ENCODE measurements at regions not wholly inside any gene's neighbourhood (a gene's known extent, or its start where the extent isn't known, plus 50 kb on each side); places are given as distances from the start of the nearest gene placed in this dataset.

DNA sequence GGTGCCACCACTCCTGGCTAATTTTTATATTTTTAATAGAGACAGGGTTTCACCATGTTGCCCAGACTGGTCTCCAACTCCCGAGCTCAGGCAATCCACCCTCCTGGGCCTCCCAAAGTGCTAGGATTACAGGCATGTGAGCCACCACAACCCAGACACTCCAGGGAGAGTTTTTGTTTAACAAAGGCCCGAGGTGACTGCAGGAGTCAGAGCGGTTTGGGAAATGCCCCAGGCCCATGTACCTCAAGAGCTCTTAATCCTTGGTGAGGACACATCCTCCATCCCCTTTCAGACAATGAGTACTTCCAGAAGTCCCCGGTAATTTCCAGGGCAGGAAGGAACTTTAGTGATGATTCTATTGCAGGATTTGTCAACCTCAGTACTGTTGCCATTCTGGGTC lies 176.0 kb downstream of the ESRRB start:
- intact Hi-C loops (cut with DNase I): no loop called here
- DNase-seq: no peak
- TF ChIP-seq POLR2A (IDR thresholded peaks at IDR 0.05): no peak
- TF ChIP-seq CTCF (IDR thresholded peaks at IDR 0.05): no peak
- Histone ChIP-seq H3K27ac (no peak overlapping the region), H3K27me3 (peaks cover 0 to 2% (median 0%) of the 10 kb centered on the region in 4 donors), H3K36me3 (no peaks in the 10 kb centered on the region), H3K4me3 (no peak overlapping the region), H3K9me3 (no peaks in the 10 kb centered on the region), H3K4me1 (peaks cover 0 to 29% (median 3%) of the 10 kb centered on the region in 3 donors)
- 20 to 26% methylated on average over 4 of the region's 4 CpGs for WGBS, 2 donors

DNA sequence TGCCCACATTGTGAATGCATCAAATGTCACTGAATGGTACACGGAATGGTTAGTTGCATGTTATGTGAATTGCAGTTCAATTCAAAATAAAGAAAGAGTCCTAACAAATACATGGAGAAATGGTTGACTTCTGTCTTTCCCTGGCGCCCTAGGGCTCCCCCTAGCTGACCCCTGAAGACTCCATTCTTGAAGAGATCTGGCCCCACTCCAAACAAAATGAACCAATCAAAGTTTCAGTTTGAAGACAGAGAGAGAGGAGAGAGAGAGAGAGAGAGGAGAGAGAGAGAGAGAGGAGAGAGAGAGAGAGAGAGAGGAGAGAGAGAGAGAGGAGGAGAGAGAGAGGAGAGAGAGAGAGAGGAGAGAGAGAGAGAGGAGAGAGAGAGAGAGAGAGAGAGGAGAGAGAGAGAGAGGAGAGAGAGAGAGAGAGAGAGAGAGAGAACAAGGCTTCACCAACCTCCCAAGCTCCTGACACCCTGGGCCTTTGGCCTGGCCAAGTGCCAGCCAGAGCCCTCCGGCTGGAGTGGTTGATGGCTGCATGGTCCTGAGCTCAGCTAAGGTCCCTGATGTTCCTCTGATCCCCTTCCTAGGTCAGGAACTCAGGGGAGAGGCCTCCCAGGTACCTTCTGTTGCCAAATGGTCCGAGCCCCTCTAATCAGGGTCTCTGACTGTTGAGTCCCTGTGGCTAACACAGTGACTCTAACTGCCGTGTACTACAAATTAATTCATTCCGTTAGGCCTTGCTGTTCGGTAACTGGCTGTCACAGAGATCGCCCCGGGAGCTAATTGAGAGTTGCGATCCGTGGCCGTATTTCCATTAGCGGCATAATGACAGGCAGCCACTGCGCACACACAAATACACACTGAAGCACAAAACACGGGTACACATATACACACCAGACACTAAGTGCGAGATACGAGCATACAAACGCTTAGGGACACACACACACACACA lies 188.8 kb downstream of the ESRRB start:
- no peaks in the 10 kb centered on the region for H3K27me3 ChIP-seq
- intact Hi-C loops (cut with DNase I): no loop called here
- no peak overlapping the region for H3K27ac ChIP-seq
- H3K4me1 ChIP-seq: no peaks in the 10 kb centered on the region
- H3K9me3 ChIP-seq: no peaks in the 10 kb centered on the region
- TF ChIP-seq CTCF (IDR thresholded peaks at IDR 0.05): no peak
- TF ChIP-seq POLR2A (IDR thresholded peaks at IDR 0.05): no peak
- H3K36me3 ChIP-seq: no peaks in the 10 kb centered on the region
- no peak for DNase-seq
- H3K4me3 ChIP-seq: no peak overlapping the region
- WGBS, 2 donors: 85 to 88% methylated on average over 17 of the region's 18 CpGs

GRCh38 chr14:76566439-76566838 lies 190.5 kb downstream of the ESRRB start:
- intact Hi-C loops (cut with DNase I): no loop called here
- H3K27me3 ChIP-seq: no peaks in the 10 kb centered on the region
- DNase-seq: no peak
- no peaks in the 10 kb centered on the region for H3K36me3 ChIP-seq
- TF ChIP-seq CTCF (IDR thresholded peaks at IDR 0.05) (no peak), POLR2A (IDR thresholded peaks at IDR 0.05) (no peak)
- H3K27ac ChIP-seq: no peak overlapping the region
- H3K9me3 ChIP-seq: no peaks in the 10 kb centered on the region
- H3K4me1 ChIP-seq: no peaks in the 10 kb centered on the region
- no peak overlapping the region for H3K4me3 ChIP-seq
- 90 to 100% methylated on average over 2 of the region's 4 CpGs for WGBS, 2 donors

- no peaks in the 10 kb centered on the region for H3K36me3 ChIP-seq
- H3K27ac ChIP-seq: no peak overlapping the region
- peaks cover 0 to 12% (median 0%) of the 10 kb centered on the region in 3 donors for H3K4me1 ChIP-seq
- no peak overlapping the region for H3K4me3 ChIP-seq
- intact Hi-C loops (cut with DNase I): no loop called here
- no peaks in the 10 kb centered on the region for H3K9me3 ChIP-seq
- TF ChIP-seq CTCF (IDR thresholded peaks at IDR 0.05) (no peak), POLR2A (IDR thresholded peaks at IDR 0.05) (no peak)
- H3K27me3 ChIP-seq: peaks cover 0 to 36% (median 0%) of the 10 kb centered on the region in 4 donors
- DNase-seq: no peak
- 37 to 48% methylated on average over 19 to 22 of the region's 22 CpGs for WGBS, 2 donors
Observed at GRCh38 chr14:76574416-76575095, 186.7 kb upstream of the VASH1 start.

GRCh38 chr14:76575108-76575507 lies 186.2 kb upstream of the VASH1 start:
- H3K4me1 ChIP-seq: peaks cover 0 to 12% (median 0%) of the 10 kb centered on the region in 3 donors
- intact Hi-C loops (cut with DNase I): no loop called here
- peaks cover 0 to 36% (median 0%) of the 10 kb centered on the region in 4 donors for H3K27me3 ChIP-seq
- WGBS, 2 donors: 35 to 46% methylated on average over 8 to 9 of the region's 9 CpGs
- no peaks in the 10 kb centered on the region for H3K9me3 ChIP-seq
- no peak overlapping the region for H3K27ac ChIP-seq
- no peak for TF ChIP-seq CTCF (IDR thresholded peaks at IDR 0.05)
- TF ChIP-seq POLR2A (IDR thresholded peaks at IDR 0.05): no peak
- DNase-seq: no peak
- H3K4me3 ChIP-seq: no peak overlapping the region
- H3K36me3 ChIP-seq: no peaks in the 10 kb centered on the region

Data from esophagus squamous epithelium (tissue), 5 donors.